Mesenchymal stem cell (in vitro differentiated cells and primary cell): ENCODE measurements at regions not wholly inside any gene's neighbourhood (a gene's known extent, or its start where the extent isn't known, plus 50 kb on each side); places are given as distances from the start of the nearest gene placed in this dataset.
A peak's percentile ranks its signal among the peaks of the same experiment; 100 is the strongest.

ENCODE experiments used
- DNase-seq: peaks from one replicate; pipeline ENCODE4 v3.0.0-alpha.2; 2013
- H2AFZ ChIP-seq: one replicate; pipeline ENCODE4 v1.6.1; 2013; ENCODE audit warnings: low read depth, mild to moderate bottlenecking, control low read depth, inconsistent platforms, low read length, moderate library complexity
- H2AK5ac ChIP-seq: 2 replicates; pipeline ENCODE4 v1.6.1; 2013; ENCODE audit warnings: low read length, moderate library complexity, mild to moderate bottlenecking, inconsistent platforms; ENCODE audit not compliant: severe bottlenecking
- H2BK120ac ChIP-seq: one replicate; pipeline ENCODE4 v1.6.1; 2013; ENCODE audit warnings: low read depth, mild to moderate bottlenecking, inconsistent platforms, low read length, moderate library complexity
- H2BK12ac ChIP-seq, 2 experiments: one replicate each; pipeline ENCODE4 v1.6.1; 2013; ENCODE audit warnings: inconsistent platforms in 2 of 2, low read length in 2 of 2, mild to moderate bottlenecking in 2 of 2, moderate library complexity in 2 of 2, control low read depth in 1 of 2
- H2BK15ac ChIP-seq: one replicate; pipeline ENCODE4 v1.6.1; 2013; ENCODE audit warnings: mild to moderate bottlenecking, low read depth, inconsistent platforms; ENCODE audit not compliant: poor library complexity, severe bottlenecking
- H2BK5ac ChIP-seq: 2 replicates; pipeline ENCODE4 v1.6.1; 2013; ENCODE audit warnings: low read depth, mild to moderate bottlenecking, low read length, control low read depth, inconsistent platforms; ENCODE audit not compliant: poor library complexity, severe bottlenecking
- H3K14ac ChIP-seq, 2 experiments: one replicate each; pipeline ENCODE4 v1.6.1; 2013; ENCODE audit warnings: inconsistent platforms in 2 of 2, low read length in 2 of 2, control low read depth in 1 of 2, mild to moderate bottlenecking in 1 of 2, moderate library complexity in 1 of 2
- H3K18ac ChIP-seq, 2 experiments: one replicate each; pipeline ENCODE4 v1.6.1; 2013; ENCODE audit warnings: inconsistent platforms in 2 of 2, low read length in 2 of 2, control low read depth in 1 of 2, low read depth in 1 of 2, mild to moderate bottlenecking in 1 of 2
- H3K23ac ChIP-seq, 2 experiments: one replicate each; pipeline ENCODE4 v1.6.1; 2013; ENCODE audit warnings: inconsistent platforms in 2 of 2, low read length in 2 of 2, mild to moderate bottlenecking in 2 of 2, moderate library complexity in 2 of 2, control low read depth in 1 of 2
- H3K27ac ChIP-seq: 2 replicates; pipeline ENCODE4 v1.5.1; 2013; ENCODE audit warnings: mild to moderate bottlenecking, moderate library complexity, low read length, control low read depth, inconsistent platforms; ENCODE audit not compliant: poor library complexity, severe bottlenecking
- H3K27me3 ChIP-seq, 2 experiments: 2 replicates each; pipeline versions ENCODE4 v1.6.1 to v1.7.0; 2013; ENCODE audit warnings: low read length in 2 of 2, mild to moderate bottlenecking in 2 of 2, moderate library complexity in 2 of 2, control low read depth in 1 of 2, inconsistent platforms in 1 of 2; ENCODE audit not compliant: control insufficient read depth in 1 of 2, insufficient read depth in 1 of 2
- H3K36me3 ChIP-seq, 2 experiments: 2 replicates each; pipeline versions ENCODE4 v1.6.1 to v1.7.0; 2013; ENCODE audit warnings: low read length in 2 of 2, control low read depth in 1 of 2, inconsistent platforms in 1 of 2, low read depth in 1 of 2, mild to moderate bottlenecking in 1 of 2; ENCODE audit not compliant: insufficient read depth in 2 of 2, control insufficient read depth in 1 of 2
- H3K4ac ChIP-seq, 2 experiments: one replicate each; pipeline ENCODE4 v1.6.1; 2013; ENCODE audit warnings: inconsistent platforms in 2 of 2, low read length in 2 of 2, mild to moderate bottlenecking in 2 of 2, moderate library complexity in 2 of 2, control low read depth in 1 of 2, low read depth in 1 of 2
- H3K4me1 ChIP-seq: 2 replicates; pipeline ENCODE4 v1.6.1; 2013; ENCODE audit warnings: low read depth, low read length, control low read depth; ENCODE audit not compliant: control insufficient read depth, insufficient read depth
- H3K4me2 ChIP-seq: 2 replicates; pipeline ENCODE4 v1.6.1; 2013; ENCODE audit warnings: low read length, mild to moderate bottlenecking, inconsistent platforms; ENCODE audit not compliant: poor library complexity, severe bottlenecking
- H3K4me3 ChIP-seq, 2 experiments: 2 replicates each; pipeline versions ENCODE4 v1.5.1 to v1.7.0; 2013; ENCODE audit warnings: low read length in 2 of 2, mild to moderate bottlenecking in 2 of 2, control low read depth in 1 of 2, low read depth in 1 of 2; ENCODE audit not compliant: insufficient read depth in 1 of 2
- H3K79me1 ChIP-seq: replicated peaks from 2 replicates; pipeline ENCODE4 v1.6.1; 2013; ENCODE audit warnings: mild to moderate bottlenecking, control low read depth, low read length, inconsistent platforms; ENCODE audit not compliant: poor library complexity, severe bottlenecking
- H3K9ac ChIP-seq: 2 replicates; pipeline ENCODE4 v1.7.0; 2013; ENCODE audit warnings: mild to moderate bottlenecking, low read length, moderate library complexity
- H3K9me3 ChIP-seq: 2 replicates; pipeline ENCODE4 v1.7.0; 2013; ENCODE audit warnings: mild to moderate bottlenecking, low read length; ENCODE audit not compliant: control insufficient read depth
- H4K8ac ChIP-seq: one replicate; pipeline ENCODE4 v1.6.1; 2013; ENCODE audit warnings: inconsistent platforms, mild to moderate bottlenecking, low read length, moderate library complexity
- H4K91ac ChIP-seq: one replicate; pipeline ENCODE4 v1.6.1; 2013; ENCODE audit warnings: mild to moderate bottlenecking, low read length, inconsistent platforms
- WGBS: methylation state at CpG from one replicate; pipeline ENCODE4 v1.1.7; 2013; ENCODE audit warnings: mixed read lengths; 5-methylcytosine and 5-hydroxymethylcytosine counted together

DNA sequence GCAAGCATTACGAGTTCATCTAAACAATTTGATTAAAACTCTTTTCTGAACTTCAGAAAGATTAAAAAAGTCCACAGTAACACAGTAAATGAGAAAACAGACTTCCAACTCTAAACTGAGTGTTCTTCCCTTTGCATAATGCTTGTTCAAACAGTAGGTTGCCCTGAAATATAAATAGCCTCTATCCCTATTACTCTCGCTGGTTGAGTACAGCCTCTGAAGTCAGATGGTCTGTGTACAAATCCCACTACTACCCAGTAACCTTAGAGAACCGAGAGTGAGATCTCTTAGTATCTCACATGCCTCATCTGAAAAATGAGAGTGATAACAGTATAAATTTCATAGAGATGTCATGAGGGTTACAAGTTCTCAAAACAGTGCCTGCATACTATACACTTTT lies 591.6 kb downstream of the CAAP1 start:
- Histone ChIP-seq H3K79me1 (no peaks in the 10 kb centered on the region), H2BK12ac (no peak overlapping the region), H2BK120ac (no peak overlapping the region), H3K4ac (no peak overlapping the region), H3K18ac (no peak overlapping the region), H4K8ac (no peak overlapping the region), H3K23ac (no peak overlapping the region), H2AFZ (no peak overlapping the region), H2AK5ac (peak overlapping the region; percentile 96), H3K9me3 (no peaks in the 10 kb centered on the region), H3K4me1 (no peaks in the 10 kb centered on the region), H3K14ac (no peak overlapping the region), H2BK5ac (no peak overlapping the region), H3K9ac (no peak overlapping the region), H3K36me3 (no peaks in the 10 kb centered on the region), H3K27me3 (no peaks in the 10 kb centered on the region), H3K4me2 (no peak overlapping the region), H3K4me3 (no peak overlapping the region), H4K91ac (no peak overlapping the region), H3K27ac (no peak overlapping the region), H2BK15ac (no peak overlapping the region)
- DNase-seq = no peak
- 97% methylated on average over 3 of the region's 3 CpGs for WGBS

DNA sequence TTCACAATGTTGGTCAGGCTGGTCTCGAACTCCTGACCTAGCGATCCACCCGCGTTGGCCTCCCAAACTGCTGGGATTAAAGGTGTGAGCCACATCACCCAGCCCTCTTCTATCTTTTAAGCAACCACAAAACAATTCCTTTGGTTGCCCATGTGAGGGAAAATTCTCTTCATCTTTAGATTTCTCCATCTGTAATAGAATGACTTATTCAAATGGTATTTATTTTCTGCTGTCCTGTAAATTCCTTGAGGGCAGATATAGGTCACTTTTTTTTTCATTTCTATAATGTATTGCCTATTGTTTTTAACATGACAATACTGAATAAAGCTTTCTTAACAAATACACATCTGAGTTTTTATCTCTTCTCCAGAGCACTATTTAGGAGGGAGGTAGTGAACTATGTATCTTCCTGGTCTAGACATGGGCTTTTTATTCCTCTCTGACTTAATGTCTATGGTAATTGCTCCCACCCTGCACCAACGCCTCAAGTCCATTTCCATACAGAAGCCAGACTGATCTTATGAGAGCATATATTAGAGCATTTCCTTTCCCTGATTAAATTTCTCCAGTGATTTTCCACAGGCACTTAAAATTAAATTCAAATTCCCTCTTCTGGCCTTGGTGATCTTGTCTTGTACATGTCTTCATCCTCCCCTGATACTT lies 595.6 kb downstream of the CAAP1 start:
- Histone ChIP-seq H4K8ac (no peak overlapping the region), H2BK120ac (no peak overlapping the region), H3K9me3 (no peaks in the 10 kb centered on the region), H3K27ac (peak overlapping the region; percentile 20), H3K18ac (no peak overlapping the region), H3K4me2 (no peak overlapping the region), H3K23ac (no peak overlapping the region), H2AK5ac (peak overlapping the region; percentile 84), H2BK12ac (no peak overlapping the region), H2BK5ac (no peak overlapping the region), H3K4me3 (no peak overlapping the region), H3K9ac (no peak overlapping the region), H2AFZ (no peak overlapping the region), H3K36me3 (no peaks in the 10 kb centered on the region), H2BK15ac (no peak overlapping the region), H3K4ac (no peak overlapping the region), H3K27me3 (no peaks in the 10 kb centered on the region), H3K4me1 (no peaks in the 10 kb centered on the region), H3K79me1 (no peaks in the 10 kb centered on the region), H4K91ac (no peak overlapping the region), H3K14ac (no peak overlapping the region)
- 95% methylated on average over 5 of the region's 5 CpGs for WGBS
- peak; percentile 17 for DNase-seq

DNA sequence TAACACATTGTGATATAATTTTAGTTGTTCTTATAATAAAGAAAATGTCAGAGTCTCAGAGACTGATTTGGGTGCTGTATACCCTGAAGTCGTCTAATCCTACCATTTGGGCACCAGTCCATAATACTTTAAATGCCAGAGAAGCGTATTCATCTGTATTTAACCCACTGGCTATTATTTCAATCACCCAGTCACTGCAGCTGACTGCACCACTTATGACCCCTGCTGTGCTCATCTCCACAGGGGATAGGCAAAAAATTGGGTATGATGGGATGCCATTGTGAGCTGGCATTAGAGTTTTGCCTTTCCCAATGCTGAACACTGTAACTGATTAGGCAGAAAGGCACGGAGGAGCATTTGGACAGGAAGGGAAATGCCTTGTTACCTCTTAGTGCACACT lies 599.7 kb downstream of the CAAP1 start:
- Histone ChIP-seq H2BK15ac (no peak overlapping the region), H4K8ac (peak overlapping the region; percentile 19)
- WGBS = 33% methylated on average over 2 of the region's 3 CpGs

DNA sequence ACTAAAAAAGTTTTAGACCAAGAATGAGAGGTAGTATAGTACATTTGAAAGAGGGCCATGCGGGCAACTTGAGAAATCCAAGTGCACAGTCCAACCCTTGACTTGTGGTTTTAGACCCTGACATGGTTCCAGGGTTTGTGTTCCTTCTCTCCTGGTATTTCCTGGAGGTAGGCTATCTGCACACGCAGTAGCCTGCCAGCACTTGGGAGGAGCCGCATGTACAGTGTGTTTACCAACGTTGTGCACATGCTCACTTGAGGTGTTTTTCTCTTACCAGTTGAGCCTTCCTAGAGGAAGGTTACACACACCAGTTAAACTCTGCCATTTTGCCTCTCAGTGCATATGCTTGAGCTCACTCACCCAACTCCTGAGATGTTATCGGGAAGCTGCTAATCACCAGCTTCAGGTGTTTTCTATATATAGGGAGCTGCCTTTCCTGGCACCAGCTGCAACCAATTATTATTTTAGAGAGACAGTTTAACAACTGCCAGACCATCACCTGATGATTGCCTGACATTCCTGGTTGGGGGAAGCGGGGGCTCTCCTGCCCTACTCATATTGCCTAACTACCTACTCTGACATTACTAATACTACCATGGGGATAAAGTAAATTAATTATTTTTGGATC lies 593.4 kb upstream of the TUSC1 start:
- no peak overlapping the region for H2AK5ac ChIP-seq
- H3K18ac ChIP-seq = no peak overlapping the region
- H2BK120ac ChIP-seq = no peak overlapping the region
- H3K27me3 ChIP-seq = no peaks in the 10 kb centered on the region
- no peaks in the 10 kb centered on the region for H3K9me3 ChIP-seq
- no peak overlapping the region for H2BK12ac ChIP-seq
- no peaks in the 10 kb centered on the region for H3K4me1 ChIP-seq
- H3K23ac ChIP-seq = no peak overlapping the region
- no peak overlapping the region for H3K4me2 ChIP-seq
- no peak for DNase-seq
- no peak overlapping the region for H4K8ac ChIP-seq
- H3K27ac ChIP-seq = no peak overlapping the region
- no peaks in the 10 kb centered on the region for H3K79me1 ChIP-seq
- 81% methylated on average over 5 of the region's 6 CpGs for WGBS
- no peak overlapping the region for H2BK5ac ChIP-seq
- no peak overlapping the region for H2AFZ ChIP-seq
- H3K4me3 ChIP-seq = no peak overlapping the region
- H2BK15ac ChIP-seq = no peak overlapping the region
- H3K4ac ChIP-seq = no peak overlapping the region
- no peak overlapping the region for H4K91ac ChIP-seq
- H3K9ac ChIP-seq = no peak overlapping the region
- no peaks in the 10 kb centered on the region for H3K36me3 ChIP-seq
- H3K14ac ChIP-seq = no peak overlapping the region

More for the DNA sequence above, 599.7 kb downstream of the CAAP1 start:
- H2BK120ac ChIP-seq = no peak overlapping the region
- H3K27ac ChIP-seq = peak overlapping the region; percentile 95
- no peak overlapping the region for H3K9ac ChIP-seq
- H3K14ac ChIP-seq = no peak overlapping the region
- H3K18ac ChIP-seq = no peak overlapping the region
- no peak overlapping the region for H2BK5ac ChIP-seq
- no peaks in the 10 kb centered on the region for H3K79me1 ChIP-seq
- no peaks in the 10 kb centered on the region for H3K36me3 ChIP-seq
- no peak overlapping the region for H3K4me2 ChIP-seq
- no peak overlapping the region for H4K91ac ChIP-seq
- no peak overlapping the region for H3K4ac ChIP-seq
- H2AK5ac ChIP-seq = no peak overlapping the region
- H3K23ac ChIP-seq = no peak overlapping the region
- H3K9me3 ChIP-seq = peaks cover 13% of the 10 kb centered on the region
- DNase-seq = peak; percentile 12
- H2BK12ac ChIP-seq = peak overlapping the region in 1 of 2 experiments; percentile 18
- H3K4me3 ChIP-seq = no peak overlapping the region
- H2AFZ ChIP-seq = no peak overlapping the region
- H3K27me3 ChIP-seq = no peaks in the 10 kb centered on the region
- peaks cover 3% of the 10 kb centered on the region for H3K4me1 ChIP-seq
